ENCODE measurements at regions not wholly inside any gene's neighbourhood (a gene's known extent, or its start where the extent isn't known, plus 50 kb on each side); places are given as distances from the start of the nearest gene placed in this dataset.

DNA sequence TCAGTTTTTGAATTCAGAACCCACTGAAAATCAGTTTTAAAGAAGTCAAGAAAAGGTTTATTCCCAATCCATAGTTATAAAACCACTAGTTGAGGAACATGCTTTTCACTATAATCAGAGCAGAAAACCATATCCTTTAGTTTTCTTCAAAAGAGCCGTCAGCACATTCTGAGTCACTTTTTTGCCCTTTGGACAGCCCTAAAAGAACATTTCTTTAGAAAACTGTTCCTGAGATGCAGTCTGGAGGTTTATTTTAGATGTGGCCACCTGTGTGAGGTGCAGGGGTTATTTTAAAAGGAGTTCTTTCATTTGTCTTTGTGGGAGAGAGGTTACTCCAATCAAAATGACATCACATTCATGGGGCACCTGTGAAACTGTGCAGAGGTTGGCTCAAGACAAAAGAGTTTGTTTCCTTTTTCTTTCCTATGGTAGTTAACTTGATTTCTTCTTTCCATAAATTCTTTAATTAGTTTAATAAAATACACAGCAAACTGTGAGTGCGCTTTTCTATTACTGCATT lies 221.6 kb upstream of the RPS23 start:
- no peak overlapping the region for H3K9ac ChIP-seq (ENCODE audit: low read length)
- no peaks in the 10 kb centered on the region for H3K79me2 ChIP-seq (ENCODE audit: insufficient read depth, low read length)
- DNase-seq (ENCODE audit: low read depth) (no peak), FAIRE-seq (no peak)
- no peaks in the 10 kb centered on the region for H4K20me1 ChIP-seq (ENCODE audit: insufficient read depth, low read length)
- H3K36me3 ChIP-seq (ENCODE audit: insufficient read depth, low read length), result no peaks in the 10 kb centered on the region
- Mint-ChIP-seq H3K36me3 (ENCODE audit: low read depth, unreplicated experiment) (no peaks in the 10 kb centered on the region), H3K9me3 (ENCODE audit: unreplicated experiment) (no peaks in the 10 kb centered on the region), H3K4me1 (ENCODE audit: low read depth, unreplicated experiment) (no peaks in the 10 kb centered on the region), H3K27ac (ENCODE audit: unreplicated experiment) (no peak overlapping the region), H3K27me3 (ENCODE audit: low read depth, unreplicated experiment) (no peaks in the 10 kb centered on the region), H3K4me3 (ENCODE audit: unreplicated experiment) (no peak overlapping the region)
- H3K27ac ChIP-seq (ENCODE audit: low read depth, low read length), result no peak overlapping the region
- H3K4me3 ChIP-seq (ENCODE audit: insufficient read depth, low read depth, low read length), result no peak overlapping the region
- TF ChIP-seq CTCF (IDR thresholded peaks at IDR 0.05; ENCODE audit: insufficient read depth, low read depth, low read length) (no peak), EZH2 (IDR thresholded peaks at IDR 0.05; ENCODE audit: insufficient read depth, low read length) (no peak)
- H2AFZ ChIP-seq (ENCODE audit: low read depth, low read length), result no peak overlapping the region
- no peaks in the 10 kb centered on the region for H3K9me3 ChIP-seq (ENCODE audit: insufficient read depth, low read depth, low read length)
- H3K27me3 ChIP-seq (ENCODE audit: insufficient read depth, low read length), result no peaks in the 10 kb centered on the region
- no peak overlapping the region for H3K4me2 ChIP-seq (ENCODE audit: low read length)
- no peaks in the 10 kb centered on the region for H3K4me1 ChIP-seq (ENCODE audit: insufficient read depth, low read length)

GRCh38 chr5:82497242-82497641 lies 219.1 kb upstream of the RPS23 start:
- no peak for TF ChIP-seq CTCF (IDR thresholded peaks at IDR 0.05; ENCODE audit: insufficient read depth, low read depth, low read length)
- no peak for TF ChIP-seq EZH2 (IDR thresholded peaks at IDR 0.05; ENCODE audit: insufficient read depth, low read length)
- no peaks in the 10 kb centered on the region for H3K9me3 Mint-ChIP-seq (ENCODE audit: unreplicated experiment)
- no peak overlapping the region for H3K27ac Mint-ChIP-seq (ENCODE audit: unreplicated experiment)
- Histone ChIP-seq H3K4me1 (ENCODE audit: insufficient read depth, low read length) (no peaks in the 10 kb centered on the region), H4K20me1 (ENCODE audit: insufficient read depth, low read length) (no peaks in the 10 kb centered on the region), H2AFZ (ENCODE audit: low read depth, low read length) (no peak overlapping the region), H3K27me3 (ENCODE audit: insufficient read depth, low read length) (no peaks in the 10 kb centered on the region), H3K79me2 (ENCODE audit: insufficient read depth, low read length) (no peaks in the 10 kb centered on the region), H3K9ac (ENCODE audit: low read length) (no peak overlapping the region), H3K4me2 (ENCODE audit: low read length) (no peak overlapping the region), H3K27ac (ENCODE audit: low read depth, low read length) (no peak overlapping the region), H3K9me3 (ENCODE audit: insufficient read depth, low read depth, low read length) (no peaks in the 10 kb centered on the region), H3K36me3 (ENCODE audit: insufficient read depth, low read length) (no peaks in the 10 kb centered on the region), H3K4me3 (ENCODE audit: insufficient read depth, low read depth, low read length) (no peak overlapping the region)
- no peak for DNase-seq (ENCODE audit: low read depth)
- H3K36me3 Mint-ChIP-seq (ENCODE audit: low read depth, unreplicated experiment), result no peaks in the 10 kb centered on the region
- H3K4me1 Mint-ChIP-seq (ENCODE audit: low read depth, unreplicated experiment), result no peaks in the 10 kb centered on the region
- no peak overlapping the region for H3K4me3 Mint-ChIP-seq (ENCODE audit: unreplicated experiment)
- no peaks in the 10 kb centered on the region for H3K27me3 Mint-ChIP-seq (ENCODE audit: low read depth, unreplicated experiment)
- FAIRE-seq, result no peak

DNA sequence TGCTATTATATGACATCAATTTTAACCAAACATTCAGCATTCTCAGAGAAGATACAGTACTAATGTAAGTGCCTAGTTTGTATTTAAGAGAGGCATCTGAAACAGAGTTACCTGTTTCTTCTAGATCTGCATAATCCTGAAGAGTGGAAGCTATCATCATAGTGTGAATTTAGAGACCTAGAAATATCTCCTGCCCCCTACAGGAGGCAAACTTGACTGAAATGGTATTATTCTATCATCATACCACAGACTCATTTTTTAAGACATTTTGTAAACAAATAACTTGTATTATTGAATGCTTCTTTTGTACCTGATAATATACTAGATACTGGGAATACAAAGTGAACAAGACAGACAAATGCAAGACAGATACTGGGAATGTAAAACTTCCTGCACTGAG lies 216.8 kb upstream of the RPS23 start:
- no peaks in the 10 kb centered on the region for H3K36me3 Mint-ChIP-seq (ENCODE audit: low read depth, unreplicated experiment)
- no peak overlapping the region for H3K4me3 Mint-ChIP-seq (ENCODE audit: unreplicated experiment)
- H3K9me3 Mint-ChIP-seq (ENCODE audit: unreplicated experiment), result no peaks in the 10 kb centered on the region
- H3K27me3 Mint-ChIP-seq (ENCODE audit: low read depth, unreplicated experiment), result no peaks in the 10 kb centered on the region
- no peaks in the 10 kb centered on the region for H4K20me1 ChIP-seq (ENCODE audit: insufficient read depth, low read length)
- no peak overlapping the region for H3K9ac ChIP-seq (ENCODE audit: low read length)
- no peak overlapping the region for H3K27ac Mint-ChIP-seq (ENCODE audit: unreplicated experiment)
- no peak overlapping the region for H3K4me3 ChIP-seq (ENCODE audit: insufficient read depth, low read depth, low read length)
- no peak overlapping the region for H3K27ac ChIP-seq (ENCODE audit: low read depth, low read length)
- no peaks in the 10 kb centered on the region for H3K9me3 ChIP-seq (ENCODE audit: insufficient read depth, low read depth, low read length)
- TF ChIP-seq CTCF (IDR thresholded peaks at IDR 0.05; ENCODE audit: insufficient read depth, low read depth, low read length) (no peak), EZH2 (IDR thresholded peaks at IDR 0.05; ENCODE audit: insufficient read depth, low read length) (no peak)
- no peaks in the 10 kb centered on the region for H3K4me1 ChIP-seq (ENCODE audit: insufficient read depth, low read length)
- no peaks in the 10 kb centered on the region for H3K4me1 Mint-ChIP-seq (ENCODE audit: low read depth, unreplicated experiment)
- no peaks in the 10 kb centered on the region for H3K36me3 ChIP-seq (ENCODE audit: insufficient read depth, low read length)
- H3K4me2 ChIP-seq (ENCODE audit: low read length), result no peak overlapping the region
- no peaks in the 10 kb centered on the region for H3K27me3 ChIP-seq (ENCODE audit: insufficient read depth, low read length)
- H3K79me2 ChIP-seq (ENCODE audit: insufficient read depth, low read length), result no peaks in the 10 kb centered on the region
- FAIRE-seq (no peak), DNase-seq (ENCODE audit: low read depth) (no peak)
- no peak overlapping the region for H2AFZ ChIP-seq (ENCODE audit: low read depth, low read length)
